ENCODE measurements at regions not wholly inside any gene's neighbourhood (a gene's known extent, or its start where the extent isn't known, plus 50 kb on each side); places are given as distances from the start of the nearest gene placed in this dataset.

- TF ChIP-seq PRDM4 (CRISPR knock-in tag; IDR thresholded peaks at IDR 0.05; ENCODE audit: borderline replicate concordance) (no peak), FOXO1 (CRISPR knock-in tag; IDR thresholded peaks at IDR 0.05) (peak; percentile 68; the same call in 1 of the 2 replicates), ZSCAN31 (CRISPR knock-in tag; IDR thresholded peaks at IDR 0.05; ENCODE audit: low read depth) (no peak), EP300 (IDR thresholded peaks at IDR 0.05; ENCODE audit: low read depth in 2 of 2, low read length in 2 of 2) (peak in 1 of 2 experiments; percentile 99; a peak in 3 of 4 replicates), EP300 (CRISPR knock-in tag; IDR thresholded peaks at IDR 0.05; ENCODE audit: borderline replicate concordance) (peak; percentile 87; the same call in 1 of the 2 replicates), ZNF224 (CRISPR knock-in tag; IDR thresholded peaks at IDR 0.05) (no peak), MEIS2 (CRISPR knock-in tag; IDR thresholded peaks at IDR 0.05) (no peak), ZBTB43 (CRISPR knock-in tag; conservative IDR thresholded peaks at IDR 0.05) (no peak), ZNF674 (CRISPR knock-in tag; IDR thresholded peaks at IDR 0.05; ENCODE audit: low read depth) (no peak), U2AF1 (optimal IDR thresholded peaks at IDR 0.05; ENCODE audit: low read depth, low read length) (no peak), KAT7 (CRISPR knock-in tag; IDR thresholded peaks at IDR 0.05; ENCODE audit: borderline replicate concordance) (no peak), KDM1A (CRISPR knock-in tag; IDR thresholded peaks at IDR 0.05) (no peak), RBFOX2 (IDR thresholded peaks at IDR 0.05; ENCODE audit: low read depth, low read length) (no peak), POLR2G (IDR thresholded peaks at IDR 0.05; ENCODE audit: low read depth, low read length) (no peak), HOXA3 (CRISPR knock-in tag; IDR thresholded peaks at IDR 0.05) (no peak), RXRB (CRISPR knock-in tag; IDR thresholded peaks at IDR 0.05; ENCODE audit: borderline replicate concordance) (peak; percentile 71; the same call in 1 of the 2 replicates), ZNF816 (CRISPR knock-in tag; IDR thresholded peaks at IDR 0.05; ENCODE audit: borderline replicate concordance) (no peak), ZNF577 (CRISPR knock-in tag; IDR thresholded peaks at IDR 0.05; ENCODE audit: borderline replicate concordance, low read depth) (no peak), ZNF589 (CRISPR knock-in tag; conservative IDR thresholded peaks at IDR 0.05) (no peak), ZNF607 (CRISPR knock-in tag; IDR thresholded peaks at IDR 0.05; ENCODE audit: borderline replicate concordance) (no peak), CAMTA2 (CRISPR knock-in tag; IDR thresholded peaks at IDR 0.05; ENCODE audit: borderline replicate concordance) (no peak), CHCHD3 (CRISPR knock-in tag; IDR thresholded peaks at IDR 0.05) (no peak), RBM39 (IDR thresholded peaks at IDR 0.05; ENCODE audit: low read depth, low read length, poor library complexity, severe bottlenecking) (no peak), CHD4 (IDR thresholded peaks at IDR 0.05; ENCODE audit: borderline replicate concordance, low read length) (peak; percentile 32; the same call in 1 of the 2 replicates), IRX3 (CRISPR knock-in tag; IDR thresholded peaks at IDR 0.05; ENCODE audit: borderline replicate concordance, low read depth) (no peak), TOE1 (CRISPR knock-in tag; IDR thresholded peaks at IDR 0.05) (no peak), MLX (CRISPR knock-in tag; IDR thresholded peaks at IDR 0.05) (peak; percentile 78; the same call in 1 of the 2 replicates), ZNF619 (CRISPR knock-in tag; IDR thresholded peaks at IDR 0.05) (no peak)
Measured at GRCh38 chr1:168801032-168801745, 72.2 kb upstream of the DPT start (continued).
